PC-3 (cell line): ENCODE measurements at regions not wholly inside any gene's neighbourhood (a gene's known extent, or its start where the extent isn't known, plus 50 kb on each side); places are given as distances from the start of the nearest gene placed in this dataset.

ENCODE experiments used
- EZH2 ChIP-seq: fragments of 300-600 bp; sonication (generic); IDR thresholded peaks from one replicate; pipeline ENCODE4 v1.6.1; 2017; ENCODE audit warnings: antibody characterized with exemption, mild to moderate bottlenecking, low read length; ENCODE audit not compliant: unreplicated experiment
- EZH2phosphoT487 ChIP-seq: fragments of 300-600 bp; sonication (generic); IDR thresholded peaks from 2 replicates; pipeline ENCODE4 v1.6.1; 2018; ENCODE audit warnings: mild to moderate bottlenecking, antibody characterized with exemption, low read length, borderline replicate concordance
- TF ChIP-seq, protein P1 (sequence below): fragments of 300-600 bp; sonication (generic); conservative IDR thresholded peaks from 2 replicates; pipeline ENCODE4 v1.5.1; 2017; ENCODE audit warnings: antibody characterized with exemption, low read depth, mild to moderate bottlenecking, low read length

DNA sequence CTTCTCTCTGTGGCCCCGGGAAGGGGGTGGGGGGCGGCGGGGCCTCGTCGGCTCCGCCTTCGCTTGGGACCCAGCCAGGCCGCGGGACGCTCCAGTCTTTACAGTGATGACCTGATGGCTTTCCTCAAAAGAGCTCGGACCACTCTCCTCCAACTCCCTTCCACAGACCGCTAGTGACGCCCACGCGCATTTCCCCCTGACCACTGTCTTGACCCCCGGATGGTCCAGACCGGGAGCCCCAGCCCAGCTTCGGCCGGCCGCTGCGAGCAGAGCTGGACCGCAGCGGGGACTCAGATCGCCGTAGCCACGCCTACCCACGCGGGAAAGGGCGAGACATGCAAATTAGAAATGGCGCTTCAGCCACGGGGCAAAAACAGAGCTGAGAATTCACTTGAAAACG, 81.6 kb upstream of the RNU2-1 start:
- TF ChIP-seq, protein P1, sequence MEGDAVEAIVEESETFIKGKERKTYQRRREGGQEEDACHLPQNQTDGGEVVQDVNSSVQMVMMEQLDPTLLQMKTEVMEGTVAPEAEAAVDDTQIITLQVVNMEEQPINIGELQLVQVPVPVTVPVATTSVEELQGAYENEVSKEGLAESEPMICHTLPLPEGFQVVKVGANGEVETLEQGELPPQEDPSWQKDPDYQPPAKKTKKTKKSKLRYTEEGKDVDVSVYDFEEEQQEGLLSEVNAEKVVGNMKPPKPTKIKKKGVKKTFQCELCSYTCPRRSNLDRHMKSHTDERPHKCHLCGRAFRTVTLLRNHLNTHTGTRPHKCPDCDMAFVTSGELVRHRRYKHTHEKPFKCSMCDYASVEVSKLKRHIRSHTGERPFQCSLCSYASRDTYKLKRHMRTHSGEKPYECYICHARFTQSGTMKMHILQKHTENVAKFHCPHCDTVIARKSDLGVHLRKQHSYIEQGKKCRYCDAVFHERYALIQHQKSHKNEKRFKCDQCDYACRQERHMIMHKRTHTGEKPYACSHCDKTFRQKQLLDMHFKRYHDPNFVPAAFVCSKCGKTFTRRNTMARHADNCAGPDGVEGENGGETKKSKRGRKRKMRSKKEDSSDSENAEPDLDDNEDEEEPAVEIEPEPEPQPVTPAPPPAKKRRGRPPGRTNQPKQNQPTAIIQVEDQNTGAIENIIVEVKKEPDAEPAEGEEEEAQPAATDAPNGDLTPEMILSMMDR = no peak
- TF ChIP-seq EZH2 (no peak), EZH2phosphoT487 (no peak)
